ENCODE measurements at regions not wholly inside any gene's neighbourhood (a gene's known extent, or its start where the extent isn't known, plus 50 kb on each side); places are given as distances from the start of the nearest gene placed in this dataset.

DNA sequence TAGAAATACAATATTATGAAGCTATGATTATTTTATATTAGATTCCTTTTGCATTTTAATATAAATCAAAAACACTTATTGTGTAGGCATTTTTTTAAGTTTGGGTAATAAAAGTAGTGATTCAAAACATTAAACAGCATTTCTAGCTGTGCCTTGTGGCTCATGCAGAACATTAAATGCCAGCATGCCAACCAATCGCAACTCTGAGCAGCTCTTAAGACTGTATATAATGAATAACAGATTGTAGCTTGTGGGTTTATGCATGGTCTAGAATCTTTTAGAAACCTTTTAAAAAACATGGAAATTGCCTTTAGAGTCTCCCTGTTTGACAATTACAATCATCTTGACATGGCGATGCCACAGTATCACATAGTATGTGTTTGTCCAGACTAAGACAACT lies 903.8 kb downstream of the EFNA5 start:
- 92 to 97% (median 95%) methylated on average over 2 of the region's 2 CpGs for WGBS, 4 donors
- TF ChIP-seq, protein P1, sequence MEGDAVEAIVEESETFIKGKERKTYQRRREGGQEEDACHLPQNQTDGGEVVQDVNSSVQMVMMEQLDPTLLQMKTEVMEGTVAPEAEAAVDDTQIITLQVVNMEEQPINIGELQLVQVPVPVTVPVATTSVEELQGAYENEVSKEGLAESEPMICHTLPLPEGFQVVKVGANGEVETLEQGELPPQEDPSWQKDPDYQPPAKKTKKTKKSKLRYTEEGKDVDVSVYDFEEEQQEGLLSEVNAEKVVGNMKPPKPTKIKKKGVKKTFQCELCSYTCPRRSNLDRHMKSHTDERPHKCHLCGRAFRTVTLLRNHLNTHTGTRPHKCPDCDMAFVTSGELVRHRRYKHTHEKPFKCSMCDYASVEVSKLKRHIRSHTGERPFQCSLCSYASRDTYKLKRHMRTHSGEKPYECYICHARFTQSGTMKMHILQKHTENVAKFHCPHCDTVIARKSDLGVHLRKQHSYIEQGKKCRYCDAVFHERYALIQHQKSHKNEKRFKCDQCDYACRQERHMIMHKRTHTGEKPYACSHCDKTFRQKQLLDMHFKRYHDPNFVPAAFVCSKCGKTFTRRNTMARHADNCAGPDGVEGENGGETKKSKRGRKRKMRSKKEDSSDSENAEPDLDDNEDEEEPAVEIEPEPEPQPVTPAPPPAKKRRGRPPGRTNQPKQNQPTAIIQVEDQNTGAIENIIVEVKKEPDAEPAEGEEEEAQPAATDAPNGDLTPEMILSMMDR (IDR thresholded peaks at IDR 0.05) = no peak
- TF ChIP-seq POLR2A (IDR thresholded peaks at IDR 0.05) = no peak
- no peak for ATAC-seq

DNA sequence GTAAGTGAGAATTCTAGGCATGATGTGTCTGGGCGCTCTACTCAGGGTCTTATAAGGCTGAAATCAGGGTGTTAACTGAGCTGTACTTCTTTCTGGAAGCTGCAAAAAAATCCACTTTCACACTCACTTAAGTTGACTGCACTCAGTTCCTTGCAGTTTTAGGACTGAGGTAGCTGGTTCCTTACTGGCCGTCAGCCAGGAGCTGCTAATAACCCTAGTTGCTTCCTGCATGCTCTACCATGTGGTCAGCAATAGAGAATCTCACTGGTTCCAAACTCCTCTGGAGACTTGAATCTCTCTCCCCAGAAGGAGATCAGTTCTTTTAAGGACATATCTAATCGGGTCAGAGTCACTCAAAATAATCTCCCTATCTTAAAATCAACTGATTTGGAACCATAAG lies 911.2 kb downstream of the EFNA5 start:
- Histone ChIP-seq H3K36me3 (no peaks in the 10 kb centered on the region), H3K4me1 (no peaks in the 10 kb centered on the region), H3K4me3 (no peak overlapping the region), H3K27me3 (no peaks in the 10 kb centered on the region), H3K9me3 (no peaks in the 10 kb centered on the region), H3K27ac (no peak overlapping the region)
- intact Hi-C loops (cut with DNase I) = no loop called here
- WGBS, 4 donors = 60 to 71% (median 62%) methylated on average over 3 of the region's 3 CpGs
- TF ChIP-seq POLR2A (IDR thresholded peaks at IDR 0.05) = no peak
- TF ChIP-seq, protein P1 (IDR thresholded peaks at IDR 0.05) = no peak
- ATAC-seq = no peak
- no peak for DNase-seq

More for the DNA sequence above, 903.8 kb downstream of the EFNA5 start:
- Histone ChIP-seq H3K27ac (no peak overlapping the region), H3K4me1 (no peaks in the 10 kb centered on the region), H3K27me3 (no peaks in the 10 kb centered on the region), H3K9me3 (no peaks in the 10 kb centered on the region), H3K4me3 (no peak overlapping the region), H3K36me3 (no peaks in the 10 kb centered on the region)
- DNase-seq = no peak
- intact Hi-C loops (cut with DNase I) = no loop called here

DNA sequence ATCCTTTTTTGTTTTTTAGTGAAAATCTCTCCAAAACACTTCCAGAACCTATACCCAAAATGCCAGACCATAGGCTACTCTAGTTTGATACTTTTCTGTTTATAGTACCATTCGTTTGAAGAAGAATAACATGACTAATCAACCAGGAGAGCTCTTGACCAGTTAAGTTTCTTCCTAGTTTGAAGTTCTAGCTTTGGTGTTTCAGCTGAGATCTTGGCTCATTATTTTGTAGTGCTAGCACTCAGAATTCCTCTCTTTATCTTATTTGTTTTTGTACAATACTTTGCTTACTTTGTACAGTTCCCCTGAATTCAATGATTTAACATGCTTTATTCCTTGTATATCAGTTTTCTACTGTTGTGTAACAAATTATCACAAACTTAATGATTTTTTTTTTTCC lies 911.6 kb downstream of the EFNA5 start:
- 71 to 80% (median 74%) methylated on average over 1 of the region's 1 CpG for WGBS, 4 donors
- Histone ChIP-seq H3K4me3 (no peak overlapping the region), H3K36me3 (no peaks in the 10 kb centered on the region), H3K9me3 (no peaks in the 10 kb centered on the region), H3K27me3 (no peaks in the 10 kb centered on the region), H3K4me1 (no peaks in the 10 kb centered on the region), H3K27ac (no peak overlapping the region)
- intact Hi-C loops (cut with DNase I) = no loop called here
- TF ChIP-seq, protein P1 (IDR thresholded peaks at IDR 0.05) = no peak
- TF ChIP-seq POLR2A (IDR thresholded peaks at IDR 0.05) = no peak
- ATAC-seq (no peak), DNase-seq (no peak)

DNA sequence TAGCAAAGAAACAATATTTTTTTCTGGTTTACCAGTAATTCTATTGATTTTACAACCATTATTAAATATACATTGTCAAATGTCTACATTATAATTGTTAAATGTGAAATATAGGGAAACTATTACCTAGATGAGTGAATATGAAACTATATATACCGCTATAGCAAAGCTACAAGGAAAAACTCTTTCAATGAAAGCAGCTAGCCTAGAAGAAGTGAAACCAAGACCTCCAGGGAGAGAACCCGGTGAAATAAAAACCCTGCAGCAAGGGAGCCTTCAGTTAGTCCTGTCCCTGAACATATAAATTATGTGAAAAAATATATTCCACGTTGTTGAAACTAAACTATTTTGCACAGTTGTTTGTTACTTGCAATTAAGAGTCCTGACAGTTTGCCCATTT lies 913.1 kb downstream of the EFNA5 start:
- no peaks in the 10 kb centered on the region for H3K27me3 ChIP-seq
- DNase-seq = no peak
- 78 to 88% (median 84%) methylated on average over 3 of the region's 3 CpGs for WGBS, 4 donors
- no peak overlapping the region for H3K27ac ChIP-seq
- TF ChIP-seq, protein P1 (IDR thresholded peaks at IDR 0.05) = no peak
- no peak overlapping the region for H3K4me3 ChIP-seq
- intact Hi-C loops (cut with DNase I) = no loop called here
- H3K9me3 ChIP-seq = no peaks in the 10 kb centered on the region
- no peak for ATAC-seq
- no peaks in the 10 kb centered on the region for H3K36me3 ChIP-seq
- no peaks in the 10 kb centered on the region for H3K4me1 ChIP-seq
